Suppressor macrophage treated with lipopolysaccharide for 4 hours (primary cell): ENCODE measurements at regions not wholly inside any gene's neighbourhood (a gene's known extent, or its start where the extent isn't known, plus 50 kb on each side); places are given as distances from the start of the nearest gene placed in this dataset.

Experiments
- DNase-seq: peaks from one replicate; pipeline ENCODE4 v3.0.0-alpha.2; 2020

- DNase-seq: peak; percentile 9
Observed at GRCh38 chr7:3238525-3239210, 62.4 kb upstream of the SDK1 start.

- DNase-seq: no peak
Observed at GRCh38 chr7:3239291-3239691, 61.8 kb upstream of the SDK1 start.

- no peak for DNase-seq
Observed at GRCh38 chr7:3240826-3241430, 60.1 kb upstream of the SDK1 start.

- no peak for DNase-seq
Observed at GRCh38 chr7:3241686-3242258, 59.3 kb upstream of the SDK1 start.

GRCh38 chr7:3242398-3242972, 58.6 kb upstream of the SDK1 start:
- DNase-seq: no peak

GRCh38 chr7:3243256-3243655, 57.8 kb upstream of the SDK1 start:
- DNase-seq: no peak

GRCh38 chr7:3243680-3244079, 57.4 kb upstream of the SDK1 start:
- no peak for DNase-seq

GRCh38 chr7:3244241-3244814, 56.7 kb upstream of the SDK1 start:
- DNase-seq: no peak

GRCh38 chr7:3245077-3245476, 56.0 kb upstream of the SDK1 start:
- DNase-seq: no peak

GRCh38 chr7:3245721-3246120, 55.3 kb upstream of the SDK1 start:
- no peak for DNase-seq

- no peak for DNase-seq
Observed at GRCh38 chr7:3246127-3246526, 54.9 kb upstream of the SDK1 start.

- no peak for DNase-seq
Observed at GRCh38 chr7:3246651-3247050, 54.4 kb upstream of the SDK1 start.

- DNase-seq: no peak
Observed at GRCh38 chr7:3250725-3251124, 50.3 kb upstream of the SDK1 start.
